Stimulated activated CD4-positive, alpha-beta T cell treated with anti-CD3 and anti-CD28 coated beads, TNF-alpha, amount 100 ng/mL, for 1 hour (primary cell): ENCODE measurements at regions not wholly inside any gene's neighbourhood (a gene's known extent, or its start where the extent isn't known, plus 50 kb on each side); places are given as distances from the start of the nearest gene placed in this dataset.

Source experiments
- DNase-seq, 3 donors: peaks; one replicate each; pipeline ENCODE4 v3.0.0-alpha.2; 2020; ENCODE audit warnings: low read depth in 3 of 3, low spot score in 1 of 3

GRCh38 chr1:87905651-87906050 is 577.0 kb downstream of the LMO4 start:
- no peak for DNase-seq

- no peak for DNase-seq
Observed at GRCh38 chr1:87906078-87906477, 577.4 kb downstream of the LMO4 start.

- DNase-seq: no peak
Observed at GRCh38 chr1:87913361-87913760, 584.7 kb downstream of the LMO4 start.

- DNase-seq: no peak
Observed at GRCh38 chr1:87914396-87914795, 585.7 kb downstream of the LMO4 start.

GRCh38 chr1:87915771-87916170 is 587.1 kb downstream of the LMO4 start:
- no peak for DNase-seq

- DNase-seq: no peak
Observed at GRCh38 chr1:87916965-87917364, 588.3 kb downstream of the LMO4 start.

GRCh38 chr1:87918398-87918797 is 589.7 kb downstream of the LMO4 start:
- no peak for DNase-seq

GRCh38 chr1:87922885-87923284 is 594.2 kb downstream of the LMO4 start:
- DNase-seq: no peak

- no peak for DNase-seq
Observed at GRCh38 chr1:87926131-87926830, 597.6 kb downstream of the LMO4 start.

GRCh38 chr1:87926921-87927320 is 598.2 kb downstream of the LMO4 start:
- DNase-seq: no peak

- DNase-seq: no peak
Observed at GRCh38 chr1:87927391-87928280, 599.0 kb downstream of the LMO4 start.

GRCh38 chr1:87928623-87929022 is 599.9 kb downstream of the LMO4 start:
- DNase-seq: no peak

- DNase-seq: no peak
Observed at GRCh38 chr1:87929906-87930305, 601.2 kb downstream of the LMO4 start.

GRCh38 chr1:87930796-87931195 is 602.1 kb downstream of the LMO4 start:
- no peak for DNase-seq

- DNase-seq: no peak
Observed at GRCh38 chr1:87933171-87933570, 604.5 kb downstream of the LMO4 start.

GRCh38 chr1:87935130-87935529 is 606.5 kb downstream of the LMO4 start:
- DNase-seq: no peak

GRCh38 chr1:87937831-87938395 is 609.2 kb downstream of the LMO4 start:
- DNase-seq: no peak

- no peak for DNase-seq
Observed at GRCh38 chr1:87938631-87939030, 610.0 kb downstream of the LMO4 start.

- DNase-seq: no peak
Observed at GRCh38 chr1:87939444-87939843, 610.8 kb downstream of the LMO4 start.

- no peak for DNase-seq
Observed at GRCh38 chr1:87940421-87940820, 611.7 kb downstream of the LMO4 start.

- no peak for DNase-seq
Observed at GRCh38 chr1:87941337-87941946, 612.8 kb downstream of the LMO4 start.

- no peak for DNase-seq
Observed at GRCh38 chr1:87942165-87942564, 613.5 kb downstream of the LMO4 start.
